SH-SY5Y (cell line): ENCODE measurements at regions not wholly inside any gene's neighbourhood (a gene's known extent, or its start where the extent isn't known, plus 50 kb on each side); places are given as distances from the start of the nearest gene placed in this dataset.

Experiments
- GATA2 ChIP-seq: IDR thresholded peaks from 2 replicates; pipeline ENCODE4 v1.6.1; 2011; ENCODE audit warnings: mild to moderate bottlenecking, low read depth, low read length
- GATA3 ChIP-seq: IDR thresholded peaks from 2 replicates; pipeline ENCODE4 v1.6.1; 2011; ENCODE audit warnings: low read depth, mild to moderate bottlenecking, low read length, moderate library complexity

DNA sequence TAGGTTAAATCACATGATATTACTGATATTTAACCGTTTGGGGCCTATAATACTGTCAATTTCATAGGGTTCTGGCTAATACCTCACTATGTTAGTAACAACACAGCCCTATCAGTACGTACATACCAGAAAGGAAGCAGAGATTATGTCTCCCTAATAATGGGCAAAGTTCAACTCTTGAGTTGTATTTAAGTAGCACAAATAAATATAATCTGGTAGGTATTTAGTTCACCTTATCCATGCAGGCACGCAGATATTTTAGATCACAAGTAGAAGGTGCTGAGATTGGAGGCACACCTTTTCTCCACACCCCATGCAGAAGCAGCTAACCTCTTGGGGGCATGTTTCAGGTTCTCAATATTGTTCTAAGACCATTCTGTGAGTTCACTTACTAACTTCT is 118.9 kb downstream of the IRS1 start:
- TF ChIP-seq GATA3 (no peak), GATA2 (no peak)

GRCh38 chr2:226679389-226680065 is 120.1 kb downstream of the IRS1 start:
- TF ChIP-seq GATA3 (no peak), GATA2 (no peak)

GRCh38 chr2:226678422-226678821 is 121.2 kb downstream of the IRS1 start:
- TF ChIP-seq GATA2, result peak; percentile 59
- no peak for TF ChIP-seq GATA3

DNA sequence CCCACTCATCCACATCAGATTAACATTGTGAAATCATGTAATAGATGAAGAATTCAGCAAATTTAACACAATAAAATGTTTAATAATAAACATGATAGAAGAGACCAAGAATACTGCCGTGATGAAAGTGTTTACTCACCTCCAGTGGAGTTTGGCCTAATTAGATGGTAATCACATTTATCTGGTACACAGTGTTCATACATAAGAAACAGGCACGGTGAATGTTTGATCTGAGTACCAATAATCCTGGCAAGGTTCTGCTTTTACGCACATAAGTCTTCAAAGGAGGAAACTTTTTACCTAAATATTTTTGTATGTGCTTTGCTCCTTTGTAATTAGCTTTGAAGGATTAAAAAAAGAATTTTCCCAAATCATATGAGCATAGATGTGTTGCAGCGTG is 122.5 kb downstream of the IRS1 start:
- TF ChIP-seq GATA2 (no peak), GATA3 (no peak)

DNA sequence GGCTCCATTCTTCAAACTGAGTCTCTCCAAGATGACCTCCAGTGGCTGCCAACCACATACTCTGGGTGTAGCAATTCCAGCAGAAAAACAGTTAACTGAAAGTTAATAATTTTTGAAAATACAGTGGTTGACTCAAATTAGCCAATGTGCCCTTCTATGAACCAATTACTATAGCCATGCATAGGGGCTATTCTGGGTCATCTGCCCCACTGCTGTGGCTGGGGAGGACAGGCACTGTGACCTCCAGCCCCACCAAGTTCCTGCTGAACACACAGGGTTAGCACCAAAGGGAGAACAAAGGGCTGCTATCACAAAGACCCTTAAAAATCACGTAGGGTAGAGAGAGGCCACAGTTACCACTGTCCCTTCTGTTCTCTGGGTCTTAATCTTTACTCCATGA is 123.0 kb downstream of the IRS1 start:
- no peak for TF ChIP-seq GATA3
- no peak for TF ChIP-seq GATA2

DNA sequence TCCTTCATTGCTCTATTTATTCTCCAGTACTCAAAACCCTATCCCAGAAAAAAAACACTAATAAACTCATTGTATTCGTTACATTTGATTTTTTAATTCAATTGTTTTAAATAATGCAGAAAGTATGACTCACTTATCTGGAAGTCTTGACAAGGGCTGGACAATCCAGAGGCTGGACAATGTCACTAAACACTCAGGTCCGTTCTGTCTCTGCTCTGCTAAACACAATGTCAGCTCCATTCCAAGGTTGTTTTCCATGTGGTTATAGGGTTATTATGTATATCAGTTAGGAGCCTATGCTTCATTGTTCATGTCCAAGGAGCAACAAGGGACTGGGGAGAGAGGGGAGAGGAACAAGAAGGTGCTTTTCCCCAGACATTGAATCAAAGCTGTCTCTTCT is 125.5 kb downstream of the IRS1 start:
- no peak for TF ChIP-seq GATA3
- TF ChIP-seq GATA2, result no peak

GRCh38 chr2:226673314-226673723 is 126.3 kb downstream of the IRS1 start:
- no peak for TF ChIP-seq GATA2
- TF ChIP-seq GATA3, result no peak

DNA sequence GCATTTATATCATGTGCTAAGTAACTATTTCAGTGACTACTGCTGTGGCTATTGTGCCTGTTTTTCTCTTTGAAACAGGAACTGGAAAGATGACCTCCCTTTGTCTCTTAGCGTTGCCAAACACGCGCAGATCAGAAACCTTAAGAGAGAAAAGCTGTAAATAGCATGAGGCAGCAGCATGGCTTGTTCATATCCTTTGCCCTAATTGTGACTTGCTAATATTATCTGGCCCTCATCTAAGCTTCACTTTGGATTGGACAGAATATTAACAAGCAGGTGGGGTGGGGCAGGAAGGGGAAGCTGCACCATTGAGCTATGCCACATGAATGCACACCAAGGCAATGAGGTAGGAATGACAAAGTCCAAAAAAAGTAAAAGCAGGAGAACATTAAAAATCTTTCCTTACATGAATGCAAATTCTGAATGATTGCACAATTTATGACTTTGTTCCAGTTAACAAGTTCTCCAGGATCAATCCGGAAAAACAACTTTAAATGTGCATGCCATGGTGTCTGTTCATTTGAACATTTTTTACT is 128.4 kb downstream of the IRS1 start:
- TF ChIP-seq GATA2 (no peak), GATA3 (no peak)

DNA sequence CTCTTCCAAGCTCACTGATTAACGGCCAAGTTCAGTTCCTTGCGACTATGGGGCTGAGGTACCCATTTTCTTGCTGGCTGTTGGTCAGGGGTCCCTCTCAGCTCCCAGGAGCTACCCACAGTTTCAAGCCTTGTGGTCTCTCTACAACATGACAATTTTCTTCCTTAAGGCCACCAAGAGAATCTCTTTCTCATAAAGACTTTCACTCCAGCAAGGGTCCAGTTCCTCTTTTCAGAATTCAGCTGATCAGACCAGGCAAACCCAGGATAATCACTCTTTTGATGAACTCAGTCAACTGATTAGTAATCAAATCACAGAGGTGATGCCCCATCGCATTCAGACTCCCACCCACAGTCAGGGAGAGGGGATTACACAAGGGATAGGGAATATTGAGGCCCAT is 129.7 kb downstream of the IRS1 start:
- TF ChIP-seq GATA3, result no peak
- no peak for TF ChIP-seq GATA2

DNA sequence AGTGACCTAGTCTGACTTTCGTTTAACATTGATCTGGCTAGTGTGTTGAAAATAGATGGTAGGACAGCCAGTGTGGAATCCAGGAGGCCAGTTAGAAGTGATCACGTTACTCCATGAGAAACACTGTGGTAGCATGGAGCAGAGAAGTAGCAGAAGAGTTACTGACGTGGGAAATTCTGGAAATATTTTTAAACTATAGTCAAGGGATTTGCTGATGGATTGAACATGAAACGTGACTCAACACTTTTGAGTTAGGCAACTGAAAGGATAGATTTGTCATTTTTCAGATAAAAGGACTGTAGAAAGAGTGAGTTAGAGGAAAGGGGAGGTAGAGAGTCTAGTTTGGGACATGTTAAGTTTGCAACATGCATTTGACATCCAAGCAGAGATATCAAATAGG is 130.4 kb downstream of the IRS1 start:
- TF ChIP-seq GATA3 (no peak), GATA2 (no peak)

- TF ChIP-seq GATA2 (no peak), GATA3 (no peak)
Observed at GRCh38 chr2:226667736-226668135, 131.9 kb downstream of the IRS1 start.

DNA sequence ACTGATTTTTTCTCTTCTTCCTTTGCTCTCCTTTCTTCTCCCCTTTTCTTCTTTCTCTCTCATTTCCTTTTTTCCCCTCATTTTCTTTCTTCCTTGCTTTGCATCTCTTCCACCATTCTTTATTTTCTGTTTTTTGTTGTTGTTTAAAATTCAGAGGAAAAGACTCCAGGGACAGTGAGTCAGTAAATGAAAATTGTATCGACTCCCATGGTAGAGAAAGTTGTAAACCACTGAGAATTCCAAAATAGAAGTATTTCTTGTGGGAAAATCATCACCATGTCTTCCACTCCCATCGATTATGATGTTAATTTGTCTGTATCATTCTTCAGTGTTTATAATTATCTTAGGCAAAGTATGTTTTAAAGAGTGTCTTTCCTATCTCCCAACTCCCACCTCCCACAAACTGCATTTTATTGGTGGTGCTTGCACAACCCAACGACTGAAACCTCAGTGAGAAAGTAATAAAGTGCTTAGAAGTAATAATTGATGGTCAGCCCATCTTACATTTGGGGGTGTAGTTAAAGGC is 134.3 kb downstream of the IRS1 start:
- TF ChIP-seq GATA3 (no peak), GATA2 (no peak)

DNA sequence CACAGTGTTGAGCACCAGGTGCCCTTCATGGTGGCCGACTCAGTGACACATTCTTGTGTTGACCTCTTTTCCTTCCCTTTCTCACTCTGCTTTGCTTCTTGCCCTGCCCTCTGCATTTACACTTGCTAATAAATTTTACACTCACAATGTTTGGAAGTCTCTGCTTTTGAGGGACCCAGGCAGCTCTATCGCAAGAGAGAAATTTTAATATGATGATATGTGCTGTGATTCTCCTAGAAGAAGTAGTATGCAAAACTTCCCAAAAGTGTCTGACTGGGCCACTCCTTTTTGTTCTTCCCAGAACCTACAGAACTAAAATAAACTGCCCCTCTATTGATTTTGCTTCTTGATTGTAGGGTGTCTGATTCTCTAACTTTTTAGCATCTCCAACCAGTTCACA is 135.0 kb downstream of the IRS1 start:
- no peak for TF ChIP-seq GATA3
- no peak for TF ChIP-seq GATA2

DNA sequence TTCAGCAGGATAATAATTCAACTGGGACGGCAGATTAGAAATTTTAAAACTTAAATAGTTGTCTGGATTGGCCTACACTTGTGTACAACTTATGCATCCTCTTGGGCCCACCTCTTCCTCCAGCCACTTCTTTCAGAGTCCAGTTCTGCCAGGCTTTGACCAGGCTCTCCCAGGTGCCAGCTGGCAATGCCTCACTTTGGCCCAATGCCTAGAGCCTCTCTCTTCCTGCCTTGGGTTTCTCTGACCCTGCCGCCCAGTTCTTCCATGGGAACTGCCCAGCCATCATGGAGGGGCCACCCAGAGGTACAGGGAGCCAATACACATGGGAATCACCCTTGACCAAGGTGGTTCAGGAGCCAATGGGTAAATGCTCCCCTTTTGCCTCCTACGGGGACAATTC is 135.5 kb downstream of the IRS1 start:
- TF ChIP-seq GATA2 (no peak), GATA3 (no peak)

- TF ChIP-seq GATA2, result no peak; the same call in 1 of the 2 replicates
- TF ChIP-seq GATA3, result no peak
Observed at GRCh38 chr2:226661789-226662545, 137.7 kb downstream of the IRS1 start.

- no peak for TF ChIP-seq GATA3
- TF ChIP-seq GATA2, result no peak
Observed at GRCh38 chr2:226660526-226660925, 139.1 kb downstream of the IRS1 start.
